Left lobe of liver (tissue), 2 donors: ENCODE measurements at regions not wholly inside any gene's neighbourhood (a gene's known extent, or its start where the extent isn't known, plus 50 kb on each side); places are given as distances from the start of the nearest gene placed in this dataset.

Source experiments
- ATAC-seq: fragments of 200-7000 bp; cut with Tn5 transposase; one replicate; pipeline ENCODE4 v1.9.1; 2020; ENCODE audit warnings: mild to moderate bottlenecking, moderate library complexity
- DNase-seq: peaks from one replicate; pipeline ENCODE4 v3.0.0-alpha.2; 2020; ENCODE audit warnings: low spot score
- donor health status: DM: no; HTN: no; CAD: no; lungs with moderate emphysema.
- donor health status: DM: no; HTN: yes; CAD: no.

- DNase-seq (no peak), ATAC-seq (no peak)
Measured at GRCh38 chr2:128521482-128521881, 202.8 kb upstream of the HS6ST1 start.

DNA sequence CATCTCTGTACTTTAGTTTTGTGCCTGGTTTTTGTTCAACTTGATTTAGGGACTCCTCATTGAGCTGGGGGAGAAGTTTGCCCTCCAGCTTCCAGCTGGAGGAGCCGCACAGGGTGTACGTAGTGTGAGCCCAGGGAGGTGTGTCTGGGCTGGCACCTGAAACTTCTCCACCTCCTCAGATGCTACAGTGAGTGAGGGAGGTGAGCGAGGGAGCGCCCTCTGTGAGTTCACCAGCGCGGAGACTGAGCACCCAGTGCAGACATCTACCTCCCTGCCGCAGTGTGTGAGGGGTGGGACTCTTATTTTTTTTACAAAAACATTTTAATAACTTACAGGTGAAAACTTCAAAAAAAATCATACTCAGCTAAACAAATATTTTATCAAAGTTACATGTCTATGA is 204.2 kb upstream of the HS6ST1 start:
- no peak for ATAC-seq

GRCh38 chr2:128523457-128523856 is 204.8 kb upstream of the HS6ST1 start:
- no peak for DNase-seq
- no peak for ATAC-seq

More for the DNA sequence above, 204.2 kb upstream of the HS6ST1 start:
- DNase-seq: no peak

DNA sequence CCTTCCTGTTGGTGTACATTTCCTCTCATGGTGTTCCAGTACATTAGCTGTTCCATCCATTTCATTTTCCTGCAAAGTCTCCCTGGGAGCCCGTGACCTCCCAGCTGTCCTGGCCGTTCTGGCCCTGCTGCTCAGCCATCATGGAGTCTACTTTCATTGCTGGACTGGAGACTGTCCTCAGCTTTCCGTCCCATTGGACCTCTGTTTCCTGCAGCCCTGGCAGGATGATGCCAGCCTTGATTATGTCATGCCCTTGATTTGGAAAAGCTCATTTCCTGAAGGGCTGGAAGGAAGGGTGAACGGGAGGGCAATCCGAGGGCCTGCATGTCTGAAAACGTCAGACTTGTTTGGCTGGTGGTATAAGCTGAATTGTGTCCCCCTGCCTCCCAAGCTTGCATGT is 205.5 kb upstream of the HS6ST1 start:
- ATAC-seq (no peak), DNase-seq (no peak)

DNA sequence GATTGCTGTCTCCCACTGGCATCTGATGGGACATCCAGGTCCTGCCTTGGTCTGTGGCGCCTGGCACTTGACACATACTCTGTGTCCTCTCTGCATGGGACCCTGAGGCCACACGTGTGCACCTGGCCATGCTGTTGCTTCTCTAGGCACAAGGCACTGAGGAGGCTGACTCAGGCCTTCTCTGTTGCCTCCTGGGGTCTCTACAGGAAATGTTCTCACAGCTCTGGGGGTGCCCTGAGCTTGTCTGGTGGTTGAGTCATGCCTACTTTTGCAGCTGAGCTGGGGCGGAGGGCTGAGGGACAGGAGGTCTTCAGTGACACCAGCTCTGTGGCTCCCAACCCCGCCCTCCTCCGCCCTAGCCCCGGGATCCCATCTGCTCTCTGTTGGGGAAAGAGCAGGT is 207.0 kb upstream of the HS6ST1 start:
- ATAC-seq: no peak
- no peak for DNase-seq

DNA sequence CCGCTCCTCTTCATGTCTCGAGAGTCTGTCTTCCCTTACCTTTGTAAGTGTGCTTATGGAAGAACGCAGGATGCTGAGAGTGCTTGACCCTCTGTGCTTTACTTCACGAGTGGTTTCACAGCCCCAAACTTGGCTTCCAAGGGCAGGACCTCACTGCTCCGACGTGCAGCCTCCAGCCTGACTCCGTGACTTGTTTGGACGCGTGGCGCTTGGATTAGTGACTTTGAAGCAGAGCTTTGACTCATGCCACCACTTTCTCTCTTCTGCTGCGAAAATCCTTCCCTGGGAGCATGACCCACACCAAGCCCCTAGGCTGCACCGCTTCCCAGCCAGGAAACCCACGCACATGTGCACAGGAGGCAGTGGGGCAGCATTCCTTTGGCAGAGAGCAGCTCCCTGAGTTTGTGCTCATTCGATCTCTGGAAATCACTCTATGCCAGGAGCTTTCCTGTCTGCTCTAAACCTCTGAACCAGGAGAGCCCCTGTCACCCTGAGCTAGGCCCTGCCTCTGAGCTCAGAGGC is 207.8 kb upstream of the HS6ST1 start:
- ATAC-seq (no peak), DNase-seq (no peak)

- DNase-seq (no peak), ATAC-seq (no peak)
Measured at GRCh38 chr2:128528133-128528532, 209.5 kb upstream of the HS6ST1 start.

GRCh38 chr2:128530025-128530573 is 211.4 kb upstream of the HS6ST1 start:
- ATAC-seq (no peak), DNase-seq (no peak)

GRCh38 chr2:128531856-128532255 is 213.2 kb upstream of the HS6ST1 start:
- ATAC-seq (peak; percentile 27), DNase-seq (no peak)

GRCh38 chr2:128533101-128533500 is 214.4 kb upstream of the HS6ST1 start:
- ATAC-seq (no peak), DNase-seq (no peak)

- ATAC-seq (peak; percentile 88), DNase-seq (no peak)
Measured at GRCh38 chr2:128534688-128535392, 216.2 kb upstream of the HS6ST1 start.

DNA sequence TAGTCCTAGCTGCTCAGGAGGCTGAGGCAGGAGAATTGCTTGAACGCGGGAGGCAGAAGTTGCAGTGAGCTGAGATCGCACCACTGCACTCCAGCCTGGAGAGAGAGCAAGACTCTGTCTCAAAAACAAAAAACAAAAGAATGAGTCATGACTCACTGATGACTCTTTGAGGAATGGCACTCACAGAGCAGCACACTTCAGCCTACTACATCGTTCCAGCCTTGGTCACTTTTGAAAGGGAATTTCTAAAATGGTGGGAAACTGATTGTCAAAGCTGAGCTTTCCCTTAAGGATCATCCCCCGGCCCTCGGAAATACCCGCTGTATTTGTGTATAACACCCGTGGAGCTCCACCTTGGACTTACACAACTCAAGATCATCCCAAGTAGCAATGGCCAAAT is 217.3 kb upstream of the HS6ST1 start:
- ATAC-seq (no peak), DNase-seq (no peak)

DNA sequence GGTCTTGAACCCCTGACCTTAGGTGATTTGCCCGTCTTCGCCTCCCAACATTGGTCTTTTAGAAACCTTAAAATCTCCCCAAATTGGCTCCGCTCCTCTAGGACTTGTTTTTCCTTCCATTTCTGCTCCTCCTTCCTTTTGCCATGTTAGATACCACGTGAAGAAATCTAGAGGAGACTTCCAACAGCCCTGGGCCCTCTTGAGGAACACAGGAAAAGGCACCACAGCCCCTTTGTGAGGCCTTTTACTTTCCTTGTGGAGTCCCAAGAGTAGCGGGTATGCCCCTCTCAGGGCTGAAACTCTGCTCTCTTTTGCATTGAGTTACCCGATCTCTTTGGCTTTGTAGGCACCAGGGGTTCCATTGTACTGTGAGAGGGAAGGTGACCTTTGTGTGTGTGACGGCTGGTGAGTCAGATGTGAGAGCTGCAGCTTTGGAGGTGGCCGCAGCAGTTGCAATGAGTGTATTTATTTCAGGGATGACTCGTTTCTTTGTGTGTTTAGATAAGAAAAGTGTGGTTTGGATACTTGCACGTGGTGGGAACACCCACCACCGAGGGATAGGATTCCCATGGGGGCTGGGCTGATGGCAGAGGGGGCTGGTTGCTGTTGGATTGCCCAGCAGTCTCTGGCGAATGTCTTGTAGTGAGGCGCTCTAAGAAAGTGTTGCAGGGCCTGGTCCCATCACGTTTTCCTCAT is 218.4 kb upstream of the HS6ST1 start:
- ATAC-seq (no peak), DNase-seq (no peak)

GRCh38 chr2:128537646-128538045 is 219.0 kb upstream of the HS6ST1 start:
- ATAC-seq (no peak), DNase-seq (no peak)

GRCh38 chr2:128538396-128538795 is 219.7 kb upstream of the HS6ST1 start:
- no peak for DNase-seq
- no peak for ATAC-seq

- no peak for ATAC-seq
- DNase-seq: no peak
Measured at GRCh38 chr2:128540670-128541069, 222.0 kb upstream of the HS6ST1 start.

GRCh38 chr2:128541448-128541847 is 222.8 kb upstream of the HS6ST1 start:
- ATAC-seq: no peak

DNA sequence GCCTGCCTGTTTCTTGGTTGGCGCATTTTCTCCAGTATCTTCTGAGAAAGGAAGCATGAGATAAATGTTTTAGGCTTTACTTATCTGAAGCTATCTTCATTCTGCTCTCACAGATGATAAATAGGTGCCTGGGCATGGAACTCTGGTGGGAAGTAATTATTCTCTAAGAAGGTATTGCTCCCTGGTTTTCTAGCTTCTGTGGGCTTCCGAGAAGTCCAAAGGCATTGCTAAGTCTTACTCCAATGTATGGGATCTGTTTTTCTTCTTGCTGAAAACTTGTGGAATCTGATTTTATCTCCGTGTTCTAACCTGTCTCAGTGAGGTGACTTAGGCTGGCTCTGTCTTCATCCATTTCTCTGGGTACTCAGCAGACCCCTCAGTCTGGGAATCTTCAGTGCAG is 224.4 kb upstream of the HS6ST1 start:
- DNase-seq (no peak), ATAC-seq (no peak)

More at GRCh38 chr2:128541448-128541847, 222.8 kb upstream of the HS6ST1 start:
- DNase-seq: no peak

GRCh38 chr2:128543646-128544045 is 225.0 kb upstream of the HS6ST1 start:
- no peak for DNase-seq
- no peak for ATAC-seq

- ATAC-seq: no peak
- no peak for DNase-seq
Measured at GRCh38 chr2:128544321-128545037, 225.8 kb upstream of the HS6ST1 start.

DNA sequence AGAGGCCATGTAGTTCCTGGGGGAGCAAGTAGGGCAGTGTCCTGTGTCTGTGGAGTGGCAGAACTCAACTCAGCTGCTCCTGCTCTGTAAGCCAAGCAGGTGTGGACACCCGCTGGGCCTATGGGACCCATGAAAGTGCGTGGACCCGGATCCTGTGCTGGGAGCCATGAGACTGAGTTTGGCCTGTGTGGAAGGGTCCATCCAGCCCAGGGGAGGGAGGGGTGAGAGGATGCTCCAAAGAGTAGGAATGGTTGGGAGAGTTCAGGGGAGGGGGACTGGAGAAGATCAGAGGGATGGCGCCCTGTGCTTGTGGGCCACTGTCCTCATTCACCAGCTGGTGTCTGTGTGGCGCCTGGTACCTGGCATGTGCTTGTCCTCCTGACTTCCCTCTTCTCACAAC is 226.4 kb upstream of the HS6ST1 start:
- ATAC-seq (no peak), DNase-seq (peak; percentile 23)
